ENCODE measurements at regions not wholly inside any gene's neighbourhood (a gene's known extent, or its start where the extent isn't known, plus 50 kb on each side); places are given as distances from the start of the nearest gene placed in this dataset.

DNA sequence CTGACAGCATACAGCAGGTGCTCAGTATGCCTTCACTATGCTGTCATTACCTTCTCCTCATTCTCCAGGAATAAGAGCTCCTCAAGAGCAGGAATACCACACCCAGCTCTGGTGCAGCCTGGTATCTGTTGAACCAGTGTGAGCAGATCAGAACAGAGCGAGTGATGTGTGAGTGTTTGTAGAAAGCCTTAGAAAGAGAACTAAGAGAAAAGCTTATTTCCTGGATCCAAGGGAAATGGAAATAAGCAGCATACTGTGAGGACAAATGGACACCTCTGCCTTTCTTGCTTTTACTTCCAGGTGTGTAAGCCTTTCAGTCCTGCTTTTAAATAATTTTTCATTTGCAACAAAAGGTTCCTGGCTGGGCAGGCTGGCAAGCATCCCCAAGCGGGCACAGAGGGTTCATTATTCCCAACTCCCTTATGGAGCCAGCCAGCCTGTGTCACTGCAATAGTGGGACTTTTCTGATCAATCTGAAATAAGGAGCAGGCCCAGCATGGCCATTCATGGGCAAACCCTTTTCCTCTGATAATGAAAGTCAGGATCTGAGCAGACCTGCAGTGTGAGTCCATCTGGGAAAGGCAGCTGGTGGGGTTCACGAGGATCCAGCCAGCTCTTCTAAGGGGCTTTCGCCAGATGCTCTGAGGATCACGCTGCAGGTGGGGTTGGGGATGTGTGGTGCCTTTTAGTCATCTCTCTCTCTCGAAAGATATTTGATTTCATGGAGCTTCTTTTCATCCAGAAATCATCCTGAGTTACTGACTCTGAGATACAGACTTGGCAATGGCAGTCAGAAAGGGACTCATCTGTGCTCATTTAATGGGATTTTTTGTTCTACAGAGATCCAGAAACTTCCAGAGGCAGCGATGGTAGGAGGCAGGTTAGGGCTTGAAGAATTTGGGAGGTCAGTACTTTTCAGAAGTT lies 594.9 kb upstream of the CFAP20DC start:
- DNase-seq: no peak

DNA sequence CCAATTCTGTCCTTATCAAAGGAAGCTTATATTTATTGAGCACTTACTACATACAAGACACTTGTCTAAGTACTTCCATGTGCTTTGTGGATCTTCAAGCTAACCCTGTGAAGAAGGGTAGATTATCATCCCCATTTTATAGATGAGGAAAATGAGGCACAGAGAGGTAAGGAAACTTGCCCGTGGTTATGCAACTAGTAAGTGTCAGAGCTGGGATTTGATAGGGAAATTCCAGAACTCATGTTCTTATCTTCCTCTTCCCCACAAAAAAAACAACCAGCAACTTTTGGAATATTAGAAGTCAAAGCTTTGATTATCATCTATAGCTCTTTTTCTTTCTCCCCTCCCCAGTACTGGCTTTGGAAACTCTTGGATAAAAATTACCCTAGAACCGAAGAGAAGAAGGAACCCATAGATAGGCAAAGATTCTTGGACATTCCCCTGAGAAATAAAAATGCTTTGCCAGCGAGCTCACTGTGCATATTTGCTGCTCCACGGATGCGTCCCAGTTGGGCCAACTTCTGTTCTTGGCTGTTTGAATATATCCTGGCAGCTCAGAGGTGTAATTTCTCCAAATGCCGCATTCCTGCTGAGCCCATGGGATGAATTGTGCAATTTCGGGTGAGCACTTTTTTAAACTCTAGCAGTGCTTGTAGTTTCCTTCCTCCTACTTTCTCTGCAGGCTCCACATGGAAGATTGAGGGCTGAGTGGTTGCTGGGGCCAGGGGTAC lies 591.5 kb upstream of the CFAP20DC start:
- DNase-seq: no peak

DNA sequence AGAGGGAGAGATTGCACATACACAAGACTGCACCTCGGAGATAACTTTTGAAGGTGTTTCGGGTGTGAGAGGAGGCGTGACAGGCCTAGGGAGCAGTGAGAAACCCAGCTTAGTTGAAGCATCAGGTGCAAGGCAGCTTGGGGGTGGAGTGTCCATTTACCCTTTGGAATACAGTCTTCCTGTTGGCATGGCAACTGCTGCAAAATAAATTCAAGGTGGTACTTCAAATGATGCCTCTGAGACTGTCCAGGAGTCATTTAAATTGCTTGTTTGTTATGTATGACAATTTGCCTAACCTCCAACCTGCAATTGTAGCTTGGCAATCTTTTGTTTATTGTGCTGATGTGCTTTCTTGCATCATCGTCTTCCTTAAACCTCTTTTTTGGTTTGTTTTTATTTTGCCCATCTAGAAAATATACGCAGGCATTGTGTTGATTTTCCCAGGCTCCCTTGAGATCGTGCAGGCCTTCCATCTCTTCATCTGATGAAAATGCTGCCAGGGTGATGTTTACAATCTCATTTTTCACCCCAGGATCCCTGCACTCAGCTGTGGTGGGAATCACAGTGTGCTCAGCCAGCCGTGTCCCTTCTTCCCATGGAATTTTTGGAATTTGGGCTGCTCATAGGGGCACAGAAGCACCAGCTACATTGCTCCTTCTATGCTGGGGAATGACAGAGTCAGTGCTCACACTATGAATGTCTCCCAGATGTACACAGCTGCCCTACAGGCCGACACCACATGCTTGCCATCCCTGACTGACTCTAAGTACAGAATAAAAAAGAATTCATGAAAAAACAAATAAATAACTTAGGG lies 583.1 kb upstream of the CFAP20DC start:
- DNase-seq: no peak

DNA sequence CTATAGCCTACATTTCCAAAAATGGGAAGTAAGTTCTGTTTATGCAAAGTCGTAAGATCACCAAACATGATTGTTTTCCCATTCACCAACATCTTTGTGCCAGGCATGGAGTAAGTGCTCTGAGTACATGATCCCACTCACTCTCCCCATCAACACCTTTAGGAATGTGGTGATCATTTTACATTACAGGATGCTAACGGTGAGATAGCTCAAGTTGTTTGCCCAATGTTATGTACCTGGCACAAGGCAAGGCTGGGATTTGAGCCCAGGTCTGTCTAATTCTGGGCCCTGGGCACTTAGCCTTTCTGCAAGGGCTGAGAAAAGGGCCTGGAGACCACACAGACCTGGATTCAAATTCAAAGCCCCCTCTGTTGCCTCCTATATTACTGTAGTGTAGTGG lies 581.7 kb upstream of the CFAP20DC start:
- no peak for DNase-seq

DNA sequence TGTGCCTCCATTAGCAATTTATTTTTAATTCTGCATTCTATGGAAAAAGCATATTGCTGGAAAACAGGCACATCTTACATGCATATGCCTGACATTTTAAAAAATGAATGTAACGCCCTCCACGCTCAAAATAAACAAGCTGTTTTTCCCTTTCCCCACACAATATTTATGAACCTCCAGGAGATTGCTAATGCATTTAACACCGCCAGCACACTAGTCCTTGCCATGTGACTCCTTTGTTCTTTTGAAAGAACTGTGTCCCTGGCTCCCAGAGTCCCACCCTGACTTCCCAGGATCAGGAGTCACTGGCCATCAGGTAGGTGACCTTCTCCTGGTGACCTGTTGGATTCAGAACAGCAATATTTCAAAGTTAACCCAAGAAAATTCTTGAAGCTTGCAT lies 571.2 kb upstream of the CFAP20DC start:
- DNase-seq: no peak

DNA sequence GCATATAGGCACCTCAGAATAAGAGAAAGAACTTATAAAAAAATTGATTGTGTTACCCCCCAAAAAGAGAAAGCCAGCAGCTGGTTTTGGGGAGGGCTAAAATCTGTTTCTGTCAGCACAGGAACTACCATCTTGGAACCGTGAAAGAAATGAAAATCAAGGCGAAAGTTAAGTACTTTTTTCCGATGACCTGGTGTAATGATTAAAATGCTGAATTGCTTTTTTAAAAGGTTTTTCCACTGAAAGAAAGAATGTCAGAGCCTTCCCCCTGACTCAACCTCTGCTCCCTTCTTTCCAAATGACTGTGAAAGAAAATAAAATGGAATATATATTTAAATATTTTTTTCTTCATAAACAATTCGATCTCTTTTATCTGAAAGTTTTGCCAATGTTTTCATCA lies 570.5 kb upstream of the CFAP20DC start:
- no peak for DNase-seq

DNA sequence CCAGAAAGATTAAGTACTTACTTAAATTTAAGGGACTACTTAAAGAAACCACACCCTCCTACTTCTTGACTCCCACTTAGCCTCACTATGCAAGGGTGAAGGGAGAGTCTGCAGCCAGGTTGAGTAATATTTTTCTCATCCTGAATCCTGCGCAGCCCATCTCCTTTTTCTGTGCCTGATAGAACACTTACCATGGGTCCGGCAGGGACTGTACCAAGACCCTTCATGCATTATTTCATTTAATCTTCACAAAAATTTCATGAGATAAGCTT lies 562.6 kb upstream of the CFAP20DC start:
- DNase-seq: no peak

DNA sequence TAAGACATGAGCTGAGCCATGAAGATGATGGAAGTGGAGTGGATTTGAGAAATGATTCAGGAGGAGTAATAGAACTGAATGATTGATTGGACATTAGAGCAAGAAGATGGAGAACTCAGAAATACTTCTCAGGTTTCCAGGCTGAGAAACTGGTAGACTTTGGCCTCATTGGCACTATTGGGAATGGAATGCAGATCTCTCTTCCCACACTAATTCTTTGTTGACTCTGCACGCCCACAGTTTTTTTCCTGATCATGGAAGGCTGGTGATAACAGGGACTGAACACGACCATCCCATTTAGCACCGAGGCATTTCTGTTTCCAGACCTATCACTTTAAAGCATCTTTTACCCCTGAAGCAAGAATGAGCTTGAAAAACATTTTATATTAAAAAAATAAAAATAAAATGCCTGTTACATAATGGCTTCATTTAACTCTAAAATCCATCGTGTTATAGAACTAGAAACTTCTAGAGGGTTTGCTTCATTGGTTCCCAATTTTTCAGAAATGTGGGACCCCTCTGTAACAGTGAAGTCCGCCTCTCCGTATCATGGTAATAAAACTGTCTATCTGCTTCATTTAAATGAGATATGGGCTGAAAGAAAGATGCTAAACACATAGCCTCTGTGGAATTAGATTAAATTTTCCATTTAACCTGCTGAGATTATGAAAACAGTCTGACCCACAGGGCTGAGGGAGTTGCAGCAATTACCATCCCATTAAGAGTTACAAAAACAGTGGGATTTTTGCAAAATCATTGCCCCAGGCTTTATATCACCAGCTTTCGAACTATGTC lies 562.0 kb upstream of the CFAP20DC start:
- DNase-seq: no peak

DNA sequence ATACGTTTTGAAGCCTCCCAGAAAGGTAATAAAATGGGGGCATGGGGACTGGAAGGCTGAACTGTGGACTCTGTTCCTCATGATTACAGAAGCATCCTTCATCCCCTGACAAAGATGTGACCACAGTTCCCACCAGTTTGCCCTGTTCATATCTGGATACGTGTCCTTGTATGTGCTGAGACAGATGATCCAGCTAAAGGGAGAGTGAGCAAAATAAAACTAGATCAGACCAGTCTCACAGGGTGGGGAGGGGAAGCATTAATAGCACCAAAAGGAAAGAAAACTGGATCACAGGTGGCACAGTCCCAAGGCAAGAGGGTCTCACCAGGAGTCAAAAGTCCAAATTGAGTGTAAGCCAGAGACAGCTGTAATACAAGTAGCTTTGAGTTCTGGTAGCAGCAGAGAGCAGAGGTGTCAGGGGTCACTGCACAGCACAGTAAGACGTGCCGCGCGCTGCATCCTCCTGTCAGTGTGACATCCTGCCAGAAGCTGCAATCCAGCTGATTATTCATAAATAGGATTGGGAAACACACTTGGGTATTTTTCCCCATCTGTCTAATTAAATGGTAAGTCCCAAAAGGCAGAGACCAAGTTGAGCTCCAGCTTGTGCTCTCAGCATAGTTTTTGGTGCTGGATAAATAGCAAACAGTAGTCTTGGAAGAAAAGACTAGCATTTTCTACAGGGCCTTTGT lies 560.0 kb upstream of the CFAP20DC start:
- peak; percentile 35 for DNase-seq

DNA sequence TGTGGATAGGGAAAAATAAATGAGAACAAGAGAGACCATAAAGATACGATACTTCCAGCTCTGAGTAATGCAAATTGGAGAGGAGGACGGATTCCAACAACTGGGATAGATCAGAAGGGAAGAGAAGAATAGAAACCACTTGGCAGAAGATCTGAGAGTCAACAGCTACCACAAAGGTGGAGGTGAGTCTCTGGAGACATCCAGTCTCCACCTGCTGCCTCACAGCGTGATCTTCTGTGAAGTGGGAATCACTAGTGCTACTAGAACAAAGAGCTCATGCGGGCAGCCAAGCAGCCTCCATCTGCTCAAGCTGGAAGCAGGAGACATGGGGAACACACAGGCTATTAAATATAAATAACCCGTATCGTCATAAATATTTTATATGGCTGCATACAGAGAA lies 558.5 kb upstream of the CFAP20DC start:
- peak; percentile 85 for DNase-seq

DNA sequence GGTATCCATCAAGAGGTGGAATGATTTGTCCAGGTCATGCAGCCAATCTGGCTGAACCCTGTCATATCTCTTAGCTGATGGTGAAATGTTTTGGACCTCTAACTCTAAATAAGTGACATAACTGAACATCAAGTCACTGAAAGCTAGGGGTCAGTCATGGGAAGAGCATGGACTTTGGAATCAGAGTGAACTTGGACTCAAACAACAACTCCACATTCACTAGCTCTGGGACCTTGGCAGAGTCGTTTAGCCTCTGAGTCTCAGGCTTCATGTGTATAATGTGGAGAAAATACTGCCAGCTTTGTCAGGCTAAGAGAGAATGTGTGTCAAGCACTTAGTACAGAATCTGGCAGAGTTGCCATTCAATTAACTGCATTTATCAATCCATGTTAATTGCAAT lies 557.8 kb upstream of the CFAP20DC start:
- DNase-seq: peak; percentile 22

DNA sequence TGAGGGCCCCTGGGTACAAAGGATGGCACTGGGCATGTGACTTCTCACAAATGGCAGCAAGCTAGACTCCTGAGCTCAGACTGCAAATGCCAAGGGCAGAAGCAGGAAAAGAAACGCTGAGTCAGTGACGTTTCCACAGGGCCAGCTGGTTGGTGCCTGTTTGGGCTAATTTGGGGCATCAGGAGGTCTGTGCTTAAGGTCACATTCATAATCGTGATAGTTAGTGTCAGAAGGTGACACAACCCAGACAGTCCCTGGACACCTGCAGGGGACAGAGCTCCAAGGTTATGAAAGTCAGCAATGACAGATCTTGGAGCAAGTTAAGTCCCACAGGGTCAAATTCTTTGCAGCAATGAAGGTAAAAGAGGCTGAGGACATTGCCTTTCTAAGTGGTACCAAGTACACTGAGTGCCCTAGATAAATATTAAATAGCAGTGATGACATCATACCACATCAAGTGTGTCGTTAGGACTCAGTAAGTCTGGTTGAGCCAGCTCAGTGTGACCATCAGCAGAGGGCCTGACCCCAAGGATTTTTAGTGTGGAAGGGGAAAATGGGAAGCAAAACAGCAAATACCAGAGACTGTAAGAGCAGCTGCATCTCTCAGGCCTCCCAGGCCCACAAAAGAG lies 556.9 kb upstream of the CFAP20DC start:
- peak; percentile 2 for DNase-seq

DNA sequence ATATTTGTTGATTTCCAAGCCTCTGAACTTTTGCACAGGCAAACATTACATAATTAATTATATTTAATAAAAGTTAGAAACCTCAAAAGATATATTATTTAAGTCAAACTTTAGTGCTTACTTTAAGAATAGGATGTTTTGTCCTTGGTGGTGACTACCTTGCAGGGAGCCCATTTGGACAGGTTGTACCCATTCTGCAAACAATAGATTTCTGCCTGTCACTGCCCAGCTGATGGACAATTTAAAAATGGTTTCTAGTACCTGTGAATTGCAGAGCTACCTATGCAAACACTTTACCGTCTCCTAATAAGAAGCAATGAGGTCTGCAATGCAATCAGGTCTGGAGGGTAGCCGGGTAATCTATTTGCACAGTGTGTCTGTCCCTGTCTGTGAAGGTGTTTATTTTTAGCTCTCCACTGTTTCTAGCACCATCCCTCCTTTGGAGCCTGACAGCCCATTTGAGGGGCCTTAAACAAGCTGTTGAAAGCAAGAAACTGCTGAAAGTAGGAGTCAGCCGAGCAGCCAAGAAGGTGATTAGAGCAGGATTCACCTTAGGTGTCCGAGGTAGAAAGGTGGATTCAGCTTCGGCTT lies 556.2 kb upstream of the CFAP20DC start:
- no peak for DNase-seq

DNA sequence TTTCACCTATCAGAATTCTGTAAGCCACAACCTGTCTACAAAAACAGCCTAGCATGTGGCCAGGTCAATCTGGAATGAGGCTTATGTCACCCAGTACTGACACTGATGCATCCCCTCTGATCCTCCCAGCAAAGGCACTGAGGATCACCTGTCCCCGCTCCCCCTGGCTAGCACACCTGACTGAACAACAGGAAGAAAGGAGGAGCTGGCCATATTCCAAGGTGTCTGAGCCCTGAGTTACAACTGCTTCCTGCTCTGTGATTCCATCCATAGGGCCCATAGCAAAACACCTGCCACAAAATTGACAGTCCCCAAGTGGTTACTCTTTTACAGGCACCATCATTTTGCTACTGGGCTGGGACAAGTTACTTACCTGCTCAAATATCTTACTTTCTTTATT lies 555.5 kb upstream of the CFAP20DC start:
- DNase-seq: peak; percentile 50

DNA sequence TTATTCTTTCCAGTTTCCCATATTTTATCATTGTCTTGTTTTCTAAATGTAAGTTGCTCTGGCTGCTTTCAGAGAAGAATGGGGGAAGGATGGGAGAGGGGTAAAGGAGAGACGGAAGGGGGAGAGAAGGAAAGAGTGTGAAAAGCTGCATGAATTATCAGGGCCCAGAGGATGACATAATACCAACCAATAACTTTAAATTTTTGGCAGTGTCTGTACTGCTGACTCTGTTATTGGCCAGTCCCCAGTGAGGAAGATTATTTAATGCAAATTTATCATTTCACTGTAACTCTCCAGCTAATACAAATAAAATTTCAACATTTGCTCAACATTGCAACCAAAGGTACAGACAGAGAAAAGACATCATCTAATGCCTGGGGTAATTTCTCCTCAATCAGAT lies 551.7 kb upstream of the CFAP20DC start:
- no peak for DNase-seq

DNA sequence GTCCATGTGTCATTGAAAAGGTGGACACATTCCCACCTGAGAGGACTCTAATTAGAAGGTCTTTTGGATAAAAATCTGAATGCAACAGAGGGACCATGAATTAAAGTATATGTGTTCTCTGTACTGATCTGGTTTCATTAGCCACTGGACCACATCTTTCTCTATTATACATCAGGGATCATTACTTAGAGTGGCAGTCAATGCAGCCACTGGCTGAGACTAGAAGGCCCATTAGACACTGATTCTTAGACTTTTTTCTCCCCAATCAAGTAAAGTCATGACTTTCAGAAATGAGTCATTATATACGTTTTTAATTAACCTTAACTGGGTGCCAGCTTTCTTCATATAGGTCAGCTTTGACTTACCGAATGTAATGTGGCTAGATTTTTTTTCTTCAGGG lies 550.8 kb upstream of the CFAP20DC start:
- no peak for DNase-seq

DNA sequence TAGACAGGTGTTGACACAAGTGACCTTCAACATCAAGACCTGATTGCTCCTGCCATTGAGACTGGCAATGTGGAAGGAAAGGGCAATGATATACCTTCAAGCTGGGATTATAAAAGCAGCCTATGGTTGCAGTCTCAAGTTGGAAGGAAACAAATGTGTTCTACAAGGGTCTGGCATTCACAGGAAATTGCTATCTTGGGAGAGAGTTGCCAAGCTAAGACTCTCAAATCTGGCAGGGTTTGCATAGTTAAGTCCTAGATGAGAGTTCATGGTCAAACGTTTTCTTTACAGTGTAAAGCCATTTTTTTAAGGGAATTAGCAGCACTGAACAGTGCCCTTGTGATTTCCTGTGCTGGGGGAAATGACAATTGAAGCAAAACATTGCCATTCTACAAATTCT lies 546.9 kb upstream of the CFAP20DC start:
- DNase-seq: no peak

DNA sequence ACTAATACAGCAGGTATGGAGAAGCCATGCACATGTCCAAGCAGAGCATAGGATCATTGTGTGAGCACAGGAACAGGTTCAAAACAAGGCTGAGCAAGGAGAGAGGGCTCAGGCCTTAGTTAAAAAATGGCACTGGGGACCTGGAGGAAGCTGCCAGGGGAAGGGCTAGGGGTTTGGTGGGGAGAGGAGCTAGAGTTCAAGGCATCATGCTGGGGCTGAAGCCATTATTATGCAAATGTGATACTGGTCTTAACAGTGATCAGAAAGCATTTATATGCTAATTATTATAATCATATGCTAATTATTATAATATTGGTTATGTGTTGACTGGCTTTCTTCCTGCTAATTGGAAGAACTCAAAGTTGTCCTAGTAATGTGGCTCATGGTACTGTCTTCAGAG lies 546.0 kb upstream of the CFAP20DC start:
- DNase-seq: no peak

DNA sequence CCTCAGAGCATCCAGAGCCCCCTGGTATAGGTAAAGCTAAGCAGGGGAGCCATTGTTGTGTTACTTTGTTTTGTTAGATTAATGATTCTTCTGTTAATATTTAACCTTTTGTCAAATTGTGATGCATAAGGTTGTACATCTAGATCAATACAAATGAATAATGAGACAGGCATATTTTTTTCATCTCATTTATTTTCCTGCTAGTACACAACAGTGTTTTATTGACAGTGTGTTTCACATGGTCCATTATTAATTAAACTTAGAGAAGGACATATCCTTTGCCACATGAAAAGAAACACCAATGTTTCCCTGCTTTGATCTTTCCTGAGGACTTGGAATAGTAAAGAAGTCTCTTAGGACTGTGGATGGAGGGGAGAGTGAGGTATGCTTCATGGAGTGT lies 543.6 kb upstream of the CFAP20DC start:
- no peak for DNase-seq

DNA sequence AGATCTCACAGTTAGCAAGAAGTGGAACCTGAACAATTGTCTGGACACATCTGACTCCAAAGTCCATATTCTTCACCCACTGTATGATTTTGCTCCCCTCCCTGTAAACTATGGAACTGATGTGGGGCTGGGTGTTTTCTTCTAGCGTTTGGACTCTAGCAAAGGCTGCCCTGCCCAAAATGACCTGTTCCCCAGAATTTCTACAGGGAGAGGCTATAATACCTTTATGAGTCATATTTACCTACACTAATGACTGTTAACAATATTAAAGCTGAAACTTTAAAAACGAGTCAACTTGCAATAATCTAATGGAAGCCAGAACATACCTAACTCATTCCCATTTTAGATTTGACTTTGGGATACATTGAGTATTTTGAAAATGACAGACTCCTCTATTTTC lies 531.2 kb upstream of the CFAP20DC start:
- no peak for DNase-seq

DNA sequence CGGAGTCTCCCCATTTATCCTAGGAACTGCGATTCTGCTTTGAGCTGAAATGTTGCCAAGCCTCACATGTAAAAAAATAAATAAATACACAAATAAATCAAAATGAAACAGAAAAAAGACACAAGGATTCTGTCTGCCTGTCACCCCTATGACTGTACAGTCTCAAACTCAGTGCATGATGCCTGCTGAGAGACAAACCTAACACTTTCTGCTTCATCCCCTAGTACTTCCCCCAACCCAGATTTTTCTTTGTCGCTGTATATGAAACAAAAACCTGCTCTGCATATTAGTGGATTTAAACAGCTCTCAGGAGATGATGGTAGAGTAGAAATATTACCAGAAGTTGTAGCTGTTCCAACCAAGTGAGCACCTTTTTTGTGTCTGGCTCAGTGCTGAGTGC lies 530.7 kb upstream of the CFAP20DC start:
- no peak for DNase-seq
